K562 (cell line): ENCODE measurements at regions not wholly inside any gene's neighbourhood (a gene's known extent, or its start where the extent isn't known, plus 50 kb on each side); places are given as distances from the start of the nearest gene placed in this dataset.

Experiments used
- ATAC-seq: fragments of 200-7000 bp; cut with Tn5 transposase; 3 replicates; pipeline ENCODE4 v1.9.1; 2020; ENCODE audit warnings: moderate library complexity
- BruUV-seq: library from RNA; stranded (reverse); fragments of 400-500 nt; replicated peaks from 2 replicates; lab custom pipeline; 2021; lab: Mats Ljungman, UMichigan
- CTCF ChIA-PET: fragments of 300-600 bp; formaldehyde crosslinking; extraction: SDS; loops from one replicate; lab custom pipeline; 2021; ENCODE audit warnings: low intra/inter-chr PET ratio; lab: Yijun Ruan, JAX
- POLR2A ChIA-PET: fragments of 300-600, 350-650 bp; sonication (Branson Sonifier 250); formaldehyde crosslinking; extraction: SDS; loops from one replicate; lab custom pipeline; 2021; ENCODE audit warnings: antibody characterized with exemption, inconsistent platforms; lab: Yijun Ruan, JAX
- DNase-seq, 4 experiments: peaks; one replicate each; pipeline versions ENCODE4 v3.0.0 to v3.0.0-alpha.2; 2011 to 2018; ENCODE audit warnings: low spot score in 3 of 4, mixed read lengths in 3 of 4; ENCODE audit errors: extremely low read depth in 1 of 4
- FAIRE-seq: peaks from 2 replicates; lab custom pipeline; 2011; peaks lifted over from hg19 to GRCh38; lab: Jason Lieb, UNC
- H2AFZ ChIP-seq: 2 replicates; pipeline ENCODE4 v1.6.0; 2011; ENCODE audit warnings: low read depth, low read length, control low read depth, inconsistent platforms
- H3K27ac ChIP-seq: fragments of 200-600 bp; 3 replicates; pipeline ENCODE4 v1.8.0; 2011; ENCODE audit warnings: low read depth, mild to moderate bottlenecking, control low read depth, inconsistent platforms, low read length, moderate library complexity, mixed read lengths; ENCODE audit errors: extremely low read depth
- H3K27me3 ChIP-seq, 2 experiments: fragments of 300-600 bp in 1 of 2; 2 replicates in 1 of 2; 3 replicates in 1 of 2; pipeline versions ENCODE4 v1.6.0 to v1.8.0; 2011; ENCODE audit warnings: inconsistent platforms in 2 of 2, low read length in 2 of 2, mild to moderate bottlenecking in 1 of 2, mixed read lengths in 1 of 2, moderate library complexity in 1 of 2; ENCODE audit not compliant: control insufficient read depth in 2 of 2, insufficient read depth in 2 of 2
- H3K36me3 ChIP-seq: fragments of 300-600 bp; 3 replicates; pipeline ENCODE4 v1.8.0; 2011; ENCODE audit warnings: mild to moderate bottlenecking, low read length, inconsistent platforms; ENCODE audit not compliant: control insufficient read depth, insufficient read depth
- H3K4me1 ChIP-seq, 2 experiments: fragments of 200-600 bp in 1 of 2; replicated peaks in 1 of 2; 2 replicates in 1 of 2; 3 replicates in 1 of 2; pipeline versions ENCODE4 v1.5.1 to v1.8.0; 2011; ENCODE audit warnings: inconsistent platforms in 2 of 2, low read length in 2 of 2, mild to moderate bottlenecking in 1 of 2, mixed read lengths in 1 of 2, moderate library complexity in 1 of 2; ENCODE audit not compliant: control insufficient read depth in 2 of 2, insufficient read depth in 2 of 2
- H3K4me2 ChIP-seq: 2 replicates; pipeline ENCODE4 v1.6.1; 2011; ENCODE audit warnings: low read length, control low read depth, inconsistent platforms, mixed read lengths; ENCODE audit not compliant: insufficient read depth
- H3K4me3 ChIP-seq: fragments of 200-600 bp; sonication (generic), shearing (Covaris generic); 2 replicates; pipeline ENCODE4 v1.5.1; 2016; ENCODE audit warnings: control low read depth, inconsistent platforms
- H3K79me2 ChIP-seq: fragments of 200-600 bp; 3 replicates; pipeline ENCODE4 v1.8.0; 2011; ENCODE audit warnings: low read length, inconsistent platforms; ENCODE audit not compliant: control insufficient read depth, insufficient read depth
- H3K9ac ChIP-seq, 2 experiments: 2 replicates each; pipeline versions ENCODE4 v1.6.0 to v1.6.1; 2011; ENCODE audit warnings: low read depth in 2 of 2, low read length in 2 of 2, control low read depth in 1 of 2, inconsistent platforms in 1 of 2, mild to moderate bottlenecking in 1 of 2, mixed read lengths in 1 of 2; ENCODE audit not compliant: insufficient read depth in 1 of 2
- H3K9me1 ChIP-seq: one replicate; pipeline ENCODE4 v1.6.0; 2011; ENCODE audit warnings: inconsistent platforms, mild to moderate bottlenecking, low read length, moderate library complexity; ENCODE audit not compliant: control insufficient read depth, insufficient read depth
- H3K9me3 ChIP-seq: replicated peaks from 2 replicates; pipeline ENCODE4 v1.5.1; 2011; ENCODE audit warnings: low read depth, low read length, inconsistent platforms; ENCODE audit not compliant: control insufficient read depth, insufficient read depth
- H4K20me1 ChIP-seq: replicated peaks from 2 replicates; pipeline ENCODE4 v1.6.1; 2011; ENCODE audit warnings: low read length, inconsistent platforms, mixed read lengths; ENCODE audit not compliant: control insufficient read depth, insufficient read depth
- LCOR ChIP-seq: sonication (generic); formaldehyde crosslinking; IDR thresholded peaks from 2 replicates; pipeline ENCODE4 v1.8.0; 2022; ENCODE audit warnings: mild to moderate bottlenecking, missing genetic modification reagents
- PRPF4 ChIP-seq: fragments of 200-400 bp; formaldehyde crosslinking; IDR thresholded peaks from one replicate; pipeline ENCODE4 v1.6.1; 2017; ENCODE audit warnings: low read length, low read depth, mild to moderate bottlenecking; ENCODE audit not compliant: insufficient read depth, poor library complexity, severe bottlenecking
- SUPT5H ChIP-seq: fragments of 450-650 bp; IDR thresholded peaks from 2 replicates; pipeline ENCODE4 v1.6.1; 2016
- YBX1 ChIP-seq: fragments of 450-650 bp; IDR thresholded peaks from 2 replicates; pipeline ENCODE4 v1.7.1; 2016; ENCODE audit warnings: mild to moderate bottlenecking
- WGBS: fragments of 100-300 bp; shearing (Covaris generic); methylation state at CpG from one replicate; pipeline ENCODE4 v1.1.6; 2016; ENCODE audit warnings: low coverage, mixed read lengths; ENCODE audit not compliant: insufficient coverage; ENCODE audit errors: missing lambda C conversion rate; 5-methylcytosine and 5-hydroxymethylcytosine counted together
- in situ Hi-C: fragments of 300-500 bp; cut with MboI; formaldehyde crosslinking; loops from 4 replicates; pipeline ENCODE4 v1.15.0; 2018; ENCODE audit warnings: inconsistent platforms, mixed read lengths
- intact Hi-C: fragments of 100-400 bp; cut with micrococcal nuclease; formaldehyde crosslinking; loops from 2 replicates; pipeline ENCODE4 v1.14.2; 2022
- TF ChIP-seq, protein P1 (sequence below): sonication (generic); formaldehyde crosslinking; IDR thresholded peaks from 2 replicates; pipeline ENCODE4 v1.8.1; 2023; ENCODE audit warnings: mild to moderate bottlenecking, missing genetic modification reagents
- TF ChIP-seq, protein P2 (sequence below): fragments of 250-450 bp; sonication (Bioruptor Pico); IDR thresholded peaks from 2 replicates; pipeline ENCODE4 v1.4.0; 2020; ENCODE audit warnings: mild to moderate bottlenecking, moderate library complexity

DNA sequence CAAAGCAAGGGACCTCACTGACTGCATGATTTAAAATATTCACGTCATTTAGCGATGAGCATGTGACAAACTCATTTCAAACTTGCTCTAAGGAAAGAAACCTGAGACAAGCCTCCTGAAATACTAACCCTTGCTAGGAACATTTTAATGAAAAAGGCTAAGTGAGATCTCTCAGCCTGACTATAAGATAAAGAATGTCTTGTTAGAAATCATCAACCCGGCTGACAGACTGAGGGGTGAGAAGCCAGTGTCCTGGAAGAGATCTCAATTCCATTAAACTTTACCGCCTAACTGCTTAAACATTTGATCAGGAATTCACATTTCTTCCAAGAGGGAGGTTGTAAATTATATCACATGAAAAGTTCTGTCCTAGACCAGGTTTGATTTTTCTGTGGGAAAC lies 274.8 kb upstream of the EXOC2 start:
- Histone ChIP-seq H2AFZ (no peak overlapping the region), H3K9me3 (no peaks in the 10 kb centered on the region), H3K36me3 (no peaks in the 10 kb centered on the region), H4K20me1 (peaks cover 5% of the 10 kb centered on the region; the same call in 1 of the 2 replicates), H3K9me1 (no peaks in the 10 kb centered on the region), H3K4me2 (no peak overlapping the region), H3K4me3 (no peak overlapping the region), H3K79me2 (no peaks in the 10 kb centered on the region), H3K27me3 (peaks cover 27 to 39% of the 10 kb centered on the region in 2 experiments), H3K27ac (no peak overlapping the region), H3K9ac (no peak overlapping the region), H3K4me1 (no peaks in the 10 kb centered on the region)
- WGBS = 2% methylated on average over 4 of the region's 4 CpGs
- BruUV-seq = no TSS peak
- no peak for TF ChIP-seq YBX1
- TF ChIP-seq, protein P1, sequence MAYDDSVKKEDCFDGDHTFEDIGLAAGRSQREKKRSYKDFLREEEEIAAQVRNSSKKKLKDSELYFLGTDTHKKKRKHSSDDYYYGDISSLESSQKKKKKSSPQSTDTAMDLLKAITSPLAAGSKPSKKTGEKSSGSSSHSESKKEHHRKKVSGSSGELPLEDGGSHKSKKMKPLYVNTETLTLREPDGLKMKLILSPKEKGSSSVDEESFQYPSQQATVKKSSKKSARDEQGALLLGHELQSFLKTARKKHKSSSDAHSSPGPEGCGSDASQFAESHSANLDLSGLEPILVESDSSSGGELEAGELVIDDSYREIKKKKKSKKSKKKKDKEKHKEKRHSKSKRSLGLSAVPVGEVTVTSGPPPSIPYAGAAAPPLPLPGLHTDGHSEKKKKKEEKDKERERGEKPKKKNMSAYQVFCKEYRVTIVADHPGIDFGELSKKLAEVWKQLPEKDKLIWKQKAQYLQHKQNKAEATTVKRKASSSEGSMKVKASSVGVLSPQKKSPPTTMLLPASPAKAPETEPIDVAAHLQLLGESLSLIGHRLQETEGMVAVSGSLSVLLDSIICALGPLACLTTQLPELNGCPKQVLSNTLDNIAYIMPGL (CRISPR knock-in tag) = no peak
- TF ChIP-seq LCOR (CRISPR knock-in tag) = no peak
- no peak for TF ChIP-seq SUPT5H
- TF ChIP-seq, protein P2, sequence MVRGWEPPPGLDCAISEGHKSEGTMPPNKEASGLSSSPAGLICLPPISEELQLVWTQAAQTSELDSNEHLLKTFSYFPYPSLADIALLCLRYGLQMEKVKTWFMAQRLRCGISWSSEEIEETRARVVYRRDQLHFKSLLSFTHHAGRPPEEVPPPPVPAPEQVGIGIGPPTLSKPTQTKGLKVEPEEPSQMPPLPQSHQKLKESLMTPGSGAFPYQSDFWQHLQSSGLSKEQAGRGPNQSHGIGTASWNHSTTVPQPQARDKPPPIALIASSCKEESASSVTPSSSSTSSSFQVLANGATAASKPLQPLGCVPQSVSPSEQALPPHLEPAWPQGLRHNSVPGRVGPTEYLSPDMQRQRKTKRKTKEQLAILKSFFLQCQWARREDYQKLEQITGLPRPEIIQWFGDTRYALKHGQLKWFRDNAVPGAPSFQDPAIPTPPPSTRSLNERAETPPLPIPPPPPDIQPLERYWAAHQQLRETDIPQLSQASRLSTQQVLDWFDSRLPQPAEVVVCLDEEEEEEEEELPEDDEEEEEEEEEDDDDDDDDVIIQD (CRISPR knock-in tag) = no peak
- TF ChIP-seq PRPF4 = no peak
- no peak for ATAC-seq
- CTCF ChIA-PET = no interaction called here
- no peak for DNase-seq
- intact Hi-C loops (no loop called here), in situ Hi-C loops (no loop called here)
- FAIRE-seq = no peak
- POLR2A ChIA-PET = no interaction called here
